CD14-positive monocyte (primary cell): ENCODE measurements at regions not wholly inside any gene's neighbourhood (a gene's known extent, or its start where the extent isn't known, plus 50 kb on each side); places are given as distances from the start of the nearest gene placed in this dataset.

Experiments used
- DNase-seq, 3 donors: peaks; one replicate each; pipeline ENCODE4 v3.0.0-alpha.2; 2011 to 2022
- H2AFZ ChIP-seq: 2 replicates; pipeline ENCODE4 v1.6.0; 2012; ENCODE audit warnings: mild to moderate bottlenecking, low read depth, low read length, inconsistent platforms; ENCODE audit not compliant: insufficient read depth, poor library complexity, severe bottlenecking
- H3K27ac ChIP-seq, 2 donors: 1 replicate in 1 of 2; 2 replicates in 1 of 2; pipeline ENCODE4 v1.5.1; 2012 to 2013; ENCODE audit warnings: low read length in 2 of 2, control low read depth in 1 of 2, inconsistent platforms in 1 of 2, low read depth in 1 of 2, mild to moderate bottlenecking in 1 of 2
- H3K27me3 ChIP-seq, 2 donors: one replicate each; pipeline versions ENCODE4 v1.6.0 to v1.6.1; 2011 to 2013; ENCODE audit warnings: low read length in 2 of 2; ENCODE audit not compliant: control insufficient read depth in 2 of 2, insufficient read depth in 2 of 2
- H3K36me3 ChIP-seq, 2 donors: replicated peaks in 1 of 2; 1 replicate in 1 of 2; 2 replicates in 1 of 2; pipeline versions ENCODE4 v1.5.1 to v1.6.1; 2012 to 2013; ENCODE audit warnings: low read length in 2 of 2, control low read depth in 1 of 2, inconsistent platforms in 1 of 2, mild to moderate bottlenecking in 1 of 2; ENCODE audit not compliant: insufficient read depth in 2 of 2, control insufficient read depth in 1 of 2
- H3K4me1 ChIP-seq, 2 donors: 1 replicate in 1 of 2; 2 replicates in 1 of 2; pipeline versions ENCODE4 v1.5.1 to v1.6.1; 2012 to 2013; ENCODE audit warnings: low read length in 2 of 2, control low read depth in 1 of 2, inconsistent platforms in 1 of 2, mild to moderate bottlenecking in 1 of 2, moderate library complexity in 1 of 2; ENCODE audit not compliant: insufficient read depth in 2 of 2, control insufficient read depth in 1 of 2
- H3K4me2 ChIP-seq: replicated peaks from 2 replicates; pipeline ENCODE3; 2012; ENCODE audit warnings: low read length, moderate library complexity, mild to moderate bottlenecking; ENCODE audit not compliant: poor library complexity, severe bottlenecking; ENCODE audit errors: extremely low read depth
- H3K4me3 ChIP-seq, 3 experiments: fragments of 200-600 bp in 1 of 3; sonication (generic) in 1 of 3; replicated peaks in 1 of 3; 1 replicate in 2 of 3; 2 replicates in 1 of 3; pipeline ENCODE4 v1.5.1; 2011 to 2013; ENCODE audit warnings: low read length in 3 of 3, mild to moderate bottlenecking in 3 of 3, control low read depth in 2 of 3, low read depth in 2 of 3, inconsistent platforms in 1 of 3, moderate library complexity in 1 of 3
- H3K79me2 ChIP-seq: 2 replicates; pipeline ENCODE4 v1.6.0; 2012; ENCODE audit warnings: mild to moderate bottlenecking, control low read depth, inconsistent platforms, low read length, moderate library complexity; ENCODE audit not compliant: insufficient read depth
- H3K9ac ChIP-seq: 2 replicates; pipeline ENCODE4 v1.6.0; 2017; ENCODE audit warnings: low read length, mild to moderate bottlenecking; ENCODE audit not compliant: insufficient read depth, poor library complexity, severe bottlenecking
- H3K9me3 ChIP-seq, 2 donors: replicated peaks in 1 of 2; 1 replicate in 1 of 2; 2 replicates in 1 of 2; pipeline versions ENCODE4 v1.5.1 to v1.6.1; 2012 to 2013; ENCODE audit warnings: low read length in 2 of 2, control low read depth in 1 of 2; ENCODE audit not compliant: control insufficient read depth in 1 of 2, insufficient read depth in 1 of 2
- H4K20me1 ChIP-seq: 2 replicates; pipeline ENCODE4 v1.6.0; 2012; ENCODE audit warnings: mild to moderate bottlenecking, low read length, control low read depth, moderate library complexity; ENCODE audit not compliant: insufficient read depth
- H3K27ac Mint-ChIP-seq, 7 donors: one replicate each; pipeline ENCODE4 v1.8.0; 2020; ENCODE audit warnings: mild to moderate bottlenecking in 7 of 7, mixed read lengths in 7 of 7, moderate library complexity in 6 of 7, inconsistent platforms in 2 of 7
- H3K27me3 Mint-ChIP-seq, 3 donors: one replicate each; pipeline ENCODE4 v1.8.0; 2021 to 2022; ENCODE audit warnings: low read depth in 3 of 3, mild to moderate bottlenecking in 3 of 3, mixed read lengths in 3 of 3, moderate library complexity in 3 of 3, inconsistent platforms in 1 of 3
- H3K36me3 Mint-ChIP-seq, 2 donors: one replicate each; pipeline ENCODE4 v1.8.0; 2020; ENCODE audit warnings: mixed read lengths in 2 of 2, inconsistent platforms in 1 of 2, mild to moderate bottlenecking in 1 of 2
- H3K4me1 Mint-ChIP-seq: one replicate; pipeline ENCODE4 v1.8.0; 2020; ENCODE audit warnings: mild to moderate bottlenecking, mixed read lengths
- H3K4me3 Mint-ChIP-seq, 2 donors: one replicate each; pipeline ENCODE4 v1.8.0; 2020; ENCODE audit warnings: mild to moderate bottlenecking in 2 of 2, mixed read lengths in 2 of 2, moderate library complexity in 1 of 2
- H3K9me3 Mint-ChIP-seq, 7 donors: one replicate each; pipeline ENCODE4 v1.8.0; 2020 to 2022; ENCODE audit warnings: mixed read lengths in 7 of 7, mild to moderate bottlenecking in 6 of 7, moderate library complexity in 6 of 7, inconsistent platforms in 2 of 7
- CTCF ChIP-seq: fragments of 200-600 bp; IDR thresholded peaks from one replicate; pipeline ENCODE4 v1.8.0; 2022; ENCODE audit warnings: antibody characterized with exemption, mild to moderate bottlenecking
- WGBS: methylation state at CpG from one replicate; pipeline ENCODE4 v1.1.5; 2013; ENCODE audit warnings: missing lambda C conversion rate; ENCODE audit not compliant: insufficient coverage; 5-methylcytosine and 5-hydroxymethylcytosine counted together
- intact Hi-C, 2 donors: fragments of 100-400 bp; cut with micrococcal nuclease; formaldehyde crosslinking; loops; one replicate each; pipeline versions ENCODE4 v1.15.0 to v1.15.1; 2023

- no peaks in the 10 kb centered on the region for H3K36me3 ChIP-seq
- Mint-ChIP-seq H3K4me1 (no peaks in the 10 kb centered on the region), H3K27ac (no peak overlapping the region), H3K9me3 (peaks cover 0 to 5% (median 0%) of the 10 kb centered on the region in 7 donors), H3K4me3 (no peak overlapping the region), H3K36me3 (no peaks in the 10 kb centered on the region), H3K27me3 (peaks cover 0 to 5% (median 4%) of the 10 kb centered on the region in 3 donors)
- no peak for TF ChIP-seq CTCF
- no peak overlapping the region for H2AFZ ChIP-seq
- no peaks in the 10 kb centered on the region for H3K79me2 ChIP-seq
- no peak overlapping the region for H3K27ac ChIP-seq
- H3K9me3 ChIP-seq, result no peaks in the 10 kb centered on the region
- H3K27me3 ChIP-seq, result no peaks in the 10 kb centered on the region
- no peaks in the 10 kb centered on the region for H4K20me1 ChIP-seq
- H3K4me2 ChIP-seq, result no peak overlapping the region
- no peaks in the 10 kb centered on the region for H3K4me1 ChIP-seq
- no peak overlapping the region for H3K4me3 ChIP-seq
- no peak for DNase-seq
- intact Hi-C loops, result no loop called here
- no peak overlapping the region for H3K9ac ChIP-seq
- 91% methylated on average over 6 of the region's 7 CpGs for WGBS
Observed at GRCh38 chr22:48178536-48178935, 1416.1 kb downstream of the TBC1D22A start.

- Histone ChIP-seq H3K4me2 (no peak overlapping the region), H3K79me2 (no peaks in the 10 kb centered on the region), H3K27ac (no peak overlapping the region), H3K36me3 (no peaks in the 10 kb centered on the region), H3K27me3 (no peaks in the 10 kb centered on the region), H3K4me3 (no peak overlapping the region), H3K9me3 (no peaks in the 10 kb centered on the region), H3K9ac (no peak overlapping the region), H2AFZ (no peak overlapping the region), H3K4me1 (no peaks in the 10 kb centered on the region), H4K20me1 (no peaks in the 10 kb centered on the region)
- peaks cover 0 to 5% (median 0%) of the 10 kb centered on the region in 7 donors for H3K9me3 Mint-ChIP-seq
- H3K4me1 Mint-ChIP-seq, result no peaks in the 10 kb centered on the region
- no peak overlapping the region for H3K4me3 Mint-ChIP-seq
- intact Hi-C loops, result no loop called here
- 87% methylated on average over 5 of the region's 5 CpGs for WGBS
- no peaks in the 10 kb centered on the region for H3K36me3 Mint-ChIP-seq
- H3K27ac Mint-ChIP-seq, result no peak overlapping the region
- TF ChIP-seq CTCF, result no peak
- no peak for DNase-seq
- peaks cover 0 to 5% (median 4%) of the 10 kb centered on the region in 3 donors for H3K27me3 Mint-ChIP-seq
Observed at GRCh38 chr22:48177631-48178030, 1415.2 kb downstream of the TBC1D22A start.
